GM19351 (cell line): ENCODE measurements at regions not wholly inside any gene's neighbourhood (a gene's known extent, or its start where the extent isn't known, plus 50 kb on each side); places are given as distances from the start of the nearest gene placed in this dataset.

Experiments
- ATAC-seq: cut with Tn5 transposase; IDR thresholded peaks from one replicate; pipeline ENCODE4 v1.9.1; 2021; ENCODE audit warnings: mild to moderate bottlenecking, moderate library complexity; ENCODE audit not compliant: unreplicated experiment

- no peak for ATAC-seq
Observed at GRCh38 chr1:99152132-99152531, 112.2 kb upstream of the PLPPR4 start.

GRCh38 chr1:99163671-99164070 is 100.6 kb upstream of the PLPPR4 start:
- no peak for ATAC-seq

- ATAC-seq: no peak
Observed at GRCh38 chr1:99170516-99170915, 93.8 kb upstream of the PLPPR4 start.

- ATAC-seq: no peak
Observed at GRCh38 chr1:99171184-99171813, 93.0 kb upstream of the PLPPR4 start.

GRCh38 chr1:99173282-99173681 is 91.0 kb upstream of the PLPPR4 start:
- ATAC-seq: no peak

- no peak for ATAC-seq
Observed at GRCh38 chr1:99173900-99174299, 90.4 kb upstream of the PLPPR4 start.

- no peak for ATAC-seq
Observed at GRCh38 chr1:99176753-99177152, 87.5 kb upstream of the PLPPR4 start.

GRCh38 chr1:99177465-99177864 is 86.8 kb upstream of the PLPPR4 start:
- no peak for ATAC-seq

- peak; percentile 99 for ATAC-seq
Observed at GRCh38 chr1:99180343-99180808, 83.9 kb upstream of the PLPPR4 start.

- no peak for ATAC-seq
Observed at GRCh38 chr1:99180915-99181314, 83.4 kb upstream of the PLPPR4 start.

- no peak for ATAC-seq
Observed at GRCh38 chr1:99181892-99182291, 82.4 kb upstream of the PLPPR4 start.

- no peak for ATAC-seq
Observed at GRCh38 chr1:99185196-99185595, 79.1 kb upstream of the PLPPR4 start.

- no peak for ATAC-seq
Observed at GRCh38 chr1:99193431-99193830, 70.9 kb upstream of the PLPPR4 start.

- ATAC-seq: no peak
Observed at GRCh38 chr1:99198393-99198792, 65.9 kb upstream of the PLPPR4 start.

- no peak for ATAC-seq
Observed at GRCh38 chr1:99207216-99207615, 57.1 kb upstream of the PLPPR4 start.
